ENCODE measurements at regions not wholly inside any gene's neighbourhood (a gene's known extent, or its start where the extent isn't known, plus 50 kb on each side); places are given as distances from the start of the nearest gene placed in this dataset.
"Not testable (repeated sequence)": the region's sequence is repeated elsewhere in the genome, so short reads cannot be mapped to it uniquely, and the experiment has no call there.

- TF ChIP-seq, protein P1, sequence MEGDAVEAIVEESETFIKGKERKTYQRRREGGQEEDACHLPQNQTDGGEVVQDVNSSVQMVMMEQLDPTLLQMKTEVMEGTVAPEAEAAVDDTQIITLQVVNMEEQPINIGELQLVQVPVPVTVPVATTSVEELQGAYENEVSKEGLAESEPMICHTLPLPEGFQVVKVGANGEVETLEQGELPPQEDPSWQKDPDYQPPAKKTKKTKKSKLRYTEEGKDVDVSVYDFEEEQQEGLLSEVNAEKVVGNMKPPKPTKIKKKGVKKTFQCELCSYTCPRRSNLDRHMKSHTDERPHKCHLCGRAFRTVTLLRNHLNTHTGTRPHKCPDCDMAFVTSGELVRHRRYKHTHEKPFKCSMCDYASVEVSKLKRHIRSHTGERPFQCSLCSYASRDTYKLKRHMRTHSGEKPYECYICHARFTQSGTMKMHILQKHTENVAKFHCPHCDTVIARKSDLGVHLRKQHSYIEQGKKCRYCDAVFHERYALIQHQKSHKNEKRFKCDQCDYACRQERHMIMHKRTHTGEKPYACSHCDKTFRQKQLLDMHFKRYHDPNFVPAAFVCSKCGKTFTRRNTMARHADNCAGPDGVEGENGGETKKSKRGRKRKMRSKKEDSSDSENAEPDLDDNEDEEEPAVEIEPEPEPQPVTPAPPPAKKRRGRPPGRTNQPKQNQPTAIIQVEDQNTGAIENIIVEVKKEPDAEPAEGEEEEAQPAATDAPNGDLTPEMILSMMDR (conservative IDR thresholded peaks at IDR 0.05; ENCODE audit: low read depth, low read length), result not testable (repeated sequence)
- TF ChIP-seq EZH2 (IDR thresholded peaks at IDR 0.05; ENCODE audit: low read length, unreplicated experiment), result not testable (repeated sequence)
Observed at GRCh38 chr22:19603346-19603745, 79.1 kb upstream of the CLDN5 start.
